H9 (cell line): ENCODE measurements at regions not wholly inside any gene's neighbourhood (a gene's known extent, or its start where the extent isn't known, plus 50 kb on each side); places are given as distances from the start of the nearest gene placed in this dataset.

ENCODE experiments used
- DNase-seq: peaks from one replicate; pipeline ENCODE4 v3.0.0-alpha.2; 2017
- H2AFZ ChIP-seq: one replicate; pipeline ENCODE4 v1.6.1; 2013; ENCODE audit warnings: mild to moderate bottlenecking, low read length, control low read depth, moderate library complexity
- H2AK5ac ChIP-seq: 2 replicates; pipeline ENCODE4 v1.6.1; 2013; ENCODE audit warnings: low read length, control low read depth, mixed read lengths; ENCODE audit not compliant: insufficient read length
- H2BK120ac ChIP-seq: one replicate; pipeline ENCODE4 v1.6.1; 2013; ENCODE audit warnings: low read depth, mild to moderate bottlenecking, low read length, control low read depth, inconsistent platforms; ENCODE audit not compliant: poor library complexity, severe bottlenecking
- H2BK12ac ChIP-seq: 2 replicates; pipeline ENCODE4 v1.6.1; 2013; ENCODE audit warnings: low read length, control low read depth, mixed read lengths, low read depth; ENCODE audit not compliant: insufficient read length
- H2BK15ac ChIP-seq: 2 replicates; pipeline ENCODE4 v1.6.1; 2013; ENCODE audit warnings: low read depth, low read length, control low read depth
- H2BK20ac ChIP-seq: one replicate; pipeline ENCODE4 v1.6.1; 2013; ENCODE audit warnings: low read depth, mild to moderate bottlenecking, low read length, control low read depth, inconsistent platforms; ENCODE audit not compliant: poor library complexity, severe bottlenecking
- H2BK5ac ChIP-seq: 2 replicates; pipeline ENCODE4 v1.6.1; 2013; ENCODE audit warnings: low read length, control low read depth, mixed read lengths; ENCODE audit not compliant: insufficient read length
- H3K14ac ChIP-seq: 2 replicates; pipeline ENCODE4 v1.6.1; 2013; ENCODE audit warnings: low read length, control low read depth; ENCODE audit not compliant: insufficient read depth
- H3K18ac ChIP-seq: 2 replicates; pipeline ENCODE4 v1.6.1; 2013; ENCODE audit warnings: low read depth, mild to moderate bottlenecking, mixed read lengths, low read length, control low read depth; ENCODE audit not compliant: insufficient read length
- H3K23ac ChIP-seq: 2 replicates; pipeline ENCODE4 v1.6.1; 2013; ENCODE audit warnings: low read length, control low read depth, mixed read lengths, low read depth; ENCODE audit not compliant: insufficient read length
- H3K23me2 ChIP-seq: 2 replicates; pipeline ENCODE4 v1.6.1; 2013; ENCODE audit warnings: low read depth, mild to moderate bottlenecking, mixed read lengths, low read length, control low read depth; ENCODE audit not compliant: insufficient read length, poor library complexity, severe bottlenecking
- H3K27ac ChIP-seq: 2 replicates; pipeline ENCODE4 v1.5.1; 2013; ENCODE audit warnings: low read length, control low read depth, mixed read lengths, low read depth; ENCODE audit not compliant: insufficient read length
- H3K27me3 ChIP-seq: 2 replicates; pipeline ENCODE4 v1.6.1; 2013; ENCODE audit warnings: low read length, control low read depth, inconsistent platforms; ENCODE audit not compliant: insufficient read depth
- H3K4ac ChIP-seq: 2 replicates; pipeline ENCODE4 v1.6.1; 2013; ENCODE audit warnings: low read depth, mild to moderate bottlenecking, control low read depth, inconsistent platforms, low read length, moderate library complexity
- H3K4me1 ChIP-seq: 2 replicates; pipeline ENCODE4 v1.6.1; 2013; ENCODE audit warnings: low read length, control low read depth, inconsistent platforms; ENCODE audit not compliant: insufficient read depth
- H3K4me2 ChIP-seq: 2 replicates; pipeline ENCODE4 v1.6.1; 2013; ENCODE audit warnings: low read length, control low read depth, mixed read lengths; ENCODE audit not compliant: insufficient read length, insufficient read depth
- H3K56ac ChIP-seq: 2 replicates; pipeline ENCODE4 v1.6.1; 2013; ENCODE audit warnings: low read depth, mild to moderate bottlenecking, mixed read lengths, low read length, control low read depth; ENCODE audit not compliant: insufficient read length
- H3K79me1 ChIP-seq: 2 replicates; pipeline ENCODE4 v1.6.1; 2013; ENCODE audit warnings: low read depth, mild to moderate bottlenecking, moderate library complexity, low read length, control low read depth, inconsistent platforms; ENCODE audit not compliant: insufficient read depth, poor library complexity, severe bottlenecking
- H3K79me2 ChIP-seq: 2 replicates; pipeline ENCODE4 v1.6.1; 2013; ENCODE audit warnings: low read length, control low read depth, inconsistent platforms; ENCODE audit not compliant: insufficient read depth
- H3K9ac ChIP-seq: 2 replicates; pipeline ENCODE4 v1.6.1; 2013; ENCODE audit warnings: low read length, control low read depth, mixed read lengths; ENCODE audit not compliant: insufficient read length; ENCODE audit errors: extremely low read depth
- H3K9me3 ChIP-seq: one replicate; pipeline ENCODE4 v1.6.1; 2013; ENCODE audit warnings: low read depth, low read length, inconsistent platforms; ENCODE audit not compliant: control insufficient read depth
- H3T11ph ChIP-seq: one replicate; pipeline ENCODE4 v1.6.1; 2013; ENCODE audit warnings: mild to moderate bottlenecking, low read length, control low read depth, inconsistent platforms
- H4K20me1 ChIP-seq: one replicate; pipeline ENCODE4 v1.6.1; 2013; ENCODE audit not compliant: control insufficient read depth, insufficient read length, insufficient read depth
- H4K5ac ChIP-seq: 2 replicates; pipeline ENCODE4 v1.6.1; 2013; ENCODE audit warnings: low read depth, mild to moderate bottlenecking, mixed read lengths, low read length, control low read depth; ENCODE audit not compliant: insufficient read length
- H4K8ac ChIP-seq: replicated peaks from 2 replicates; pipeline ENCODE4 v1.6.1; 2013; ENCODE audit warnings: low read length, control low read depth, mixed read lengths, low read depth; ENCODE audit not compliant: insufficient read length
- H4K91ac ChIP-seq: 2 replicates; pipeline ENCODE4 v1.6.1; 2013; ENCODE audit warnings: low read depth, mild to moderate bottlenecking, moderate library complexity, mixed read lengths, low read length, control low read depth; ENCODE audit not compliant: insufficient read length
- H3K27ac Mint-ChIP-seq, 3 experiments: 2 replicates in 2 of 3; 3 replicates in 1 of 3; pipeline ENCODE4 v1.8.0; 2020 to 2021; ENCODE audit warnings: mixed read lengths in 3 of 3, mild to moderate bottlenecking in 1 of 3, moderate library complexity in 1 of 3
- H3K27me3 Mint-ChIP-seq: 2 replicates; pipeline ENCODE4 v1.8.0; 2021; ENCODE audit warnings: low read depth, mild to moderate bottlenecking, moderate library complexity, mixed read lengths
- H3K36me3 Mint-ChIP-seq, 3 experiments: 2 replicates in 2 of 3; 3 replicates in 1 of 3; pipeline ENCODE4 v1.8.0; 2020 to 2021; ENCODE audit warnings: low read depth in 3 of 3, mixed read lengths in 3 of 3; ENCODE audit not compliant: insufficient read depth in 1 of 3
- H3K4me1 Mint-ChIP-seq, 2 experiments: 2 replicates each; pipeline ENCODE4 v1.8.0; 2020; ENCODE audit warnings: mixed read lengths in 2 of 2
- H3K4me3 Mint-ChIP-seq, 2 experiments: 2 replicates in 1 of 2; 3 replicates in 1 of 2; pipeline ENCODE4 v1.8.0; 2020 to 2021; ENCODE audit warnings: mild to moderate bottlenecking in 2 of 2, mixed read lengths in 2 of 2, moderate library complexity in 1 of 2
- H3K9me3 Mint-ChIP-seq, 2 experiments: 2 replicates in 1 of 2; 3 replicates in 1 of 2; pipeline ENCODE4 v1.8.0; 2020; ENCODE audit warnings: mild to moderate bottlenecking in 2 of 2, mixed read lengths in 2 of 2, moderate library complexity in 1 of 2
- CTCF ChIP-seq: fragments of 200-600 bp; sonication (generic); conservative IDR thresholded peaks from 3 replicates; pipeline ENCODE4 v1.8.0; 2021; ENCODE audit warnings: antibody characterized with exemption, mild to moderate bottlenecking
- WGBS: extraction: QIAGEN DNeasy Blood & Tissue Kit; methylation state at CpG from one replicate; pipeline ENCODE4 v1.1.7; 2013; ENCODE audit warnings: missing lambda C conversion rate, low lambda C conversion rate, mixed read lengths; ENCODE audit not compliant: insufficient read length; ENCODE audit errors: extremely low coverage; 5-methylcytosine and 5-hydroxymethylcytosine counted together

- H2BK12ac ChIP-seq, result no peak overlapping the region
- 0 out of 7 replicates have a peak, but pooled peaks cover 0 to 2% (median 0%) of the 10 kb centered on the region in 3 experiments for H3K36me3 Mint-ChIP-seq
- H3K4me1 ChIP-seq, result no peaks in the 10 kb centered on the region
- no peak overlapping the region for H2BK20ac ChIP-seq
- no CpG with 5 or more reads among the region's 6 CpGs for WGBS
- no peak overlapping the region for H2AFZ ChIP-seq
- H2BK120ac ChIP-seq, result no peak overlapping the region
- H3K79me2 ChIP-seq, result no peaks in the 10 kb centered on the region
- no peak overlapping the region for H4K8ac ChIP-seq
- no peak overlapping the region for H3K14ac ChIP-seq
- no peaks in the 10 kb centered on the region for H3K23me2 ChIP-seq
- peaks cover 0 to 7% of the 10 kb centered on the region in 2 experiments; a peak in 3 of 4 replicates for H3K4me1 Mint-ChIP-seq
- TF ChIP-seq CTCF, result no peak
- no peaks in the 10 kb centered on the region for H4K20me1 ChIP-seq
- H3K4me2 ChIP-seq, result no peak overlapping the region
- H3K9me3 ChIP-seq, result no peaks in the 10 kb centered on the region
- no peak overlapping the region for H3K4me3 Mint-ChIP-seq
- H2BK15ac ChIP-seq, result no peak overlapping the region
- no peak overlapping the region for H3T11ph ChIP-seq
- no peak for DNase-seq
- no peak overlapping the region for H3K27ac ChIP-seq
- no peak overlapping the region for H3K18ac ChIP-seq
- H4K5ac ChIP-seq, result no peak overlapping the region
- no peak overlapping the region for H3K27ac Mint-ChIP-seq
- no peak overlapping the region for H3K23ac ChIP-seq
- no peak overlapping the region for H2BK5ac ChIP-seq
- H3K9me3 Mint-ChIP-seq, result peaks cover 3 to 5% of the 10 kb centered on the region in 2 experiments; a peak in 2 of 5 replicates
- no peaks in the 10 kb centered on the region for H3K27me3 ChIP-seq
- H3K27me3 Mint-ChIP-seq, result no peaks in the 10 kb centered on the region
- no peaks in the 10 kb centered on the region for H3K79me1 ChIP-seq
- no peak overlapping the region for H4K91ac ChIP-seq
- H3K4ac ChIP-seq, result no peak overlapping the region
- H2AK5ac ChIP-seq, result no peak overlapping the region
- no peak overlapping the region for H3K9ac ChIP-seq
- no peak overlapping the region for H3K56ac ChIP-seq
Observed at GRCh38 chr6:68506911-68507310, 128.2 kb upstream of the ADGRB3 start.
